SU-DHL-6 (cell line): ENCODE measurements at regions not wholly inside any gene's neighbourhood (a gene's known extent, or its start where the extent isn't known, plus 50 kb on each side); places are given as distances from the start of the nearest gene placed in this dataset.
A peak's percentile ranks its signal among the peaks of the same experiment; 100 is the strongest.

Experiments
- H2AFZ ChIP-seq: fragments of 200-600 bp; sonication (generic); 2 replicates; pipeline ENCODE4 v1.6.1; 2014; ENCODE audit warnings: low read depth, mild to moderate bottlenecking, moderate library complexity, mixed read lengths, antibody characterized with exemption, low read length; ENCODE audit not compliant: severe bottlenecking
- H3F3A ChIP-seq: fragments of 200-600 bp; shearing (Covaris generic); 2 replicates; pipeline ENCODE4 v1.6.0; 2016; ENCODE audit warnings: antibody characterized with exemption, mild to moderate bottlenecking; ENCODE audit not compliant: insufficient read depth
- H3K27ac ChIP-seq: fragments of 200-600 bp; sonication (generic); 2 replicates; pipeline ENCODE4 v1.5.1; 2016; ENCODE audit warnings: low read depth, mild to moderate bottlenecking, low read length, moderate library complexity, mixed read lengths
- H3K27me3 ChIP-seq: fragments of 200-600 bp; sonication (generic), shearing (Covaris generic); 2 replicates; pipeline ENCODE4 v1.6.0; 2014; ENCODE audit warnings: mild to moderate bottlenecking, low read length
- H3K36me3 ChIP-seq: fragments of 200-600 bp; sonication (generic); 2 replicates; pipeline ENCODE4 v1.6.1; 2014; ENCODE audit warnings: mild to moderate bottlenecking, low read length, mixed read lengths
- H3K4me2 ChIP-seq: fragments of 300-600, 200-600 bp; shearing (Covaris generic), sonication (generic); 2 replicates; pipeline ENCODE4 v1.6.0; 2014; ENCODE audit warnings: low read length, low read depth, mild to moderate bottlenecking; ENCODE audit not compliant: poor library complexity, severe bottlenecking
- H3K4me3 ChIP-seq: fragments of 200-600 bp; sonication (generic); 2 replicates; pipeline ENCODE4 v1.5.1; 2014; ENCODE audit warnings: antibody characterized with exemption, low read length, mild to moderate bottlenecking, mixed read lengths; ENCODE audit not compliant: insufficient read depth, poor library complexity, severe bottlenecking
- H3K79me2 ChIP-seq: fragments of 200-600 bp; sonication (generic); 2 replicates; pipeline ENCODE4 v1.6.1; 2014; ENCODE audit warnings: mild to moderate bottlenecking, low read length, moderate library complexity; ENCODE audit not compliant: insufficient read depth
- H3K9ac ChIP-seq: fragments of 200-600 bp; sonication (generic); 2 replicates; pipeline ENCODE4 v1.7.0; 2014; ENCODE audit warnings: mild to moderate bottlenecking, low read length
- H3K9me2 ChIP-seq: fragments of 200-600 bp; sonication (generic); replicated peaks from 2 replicates; pipeline ENCODE4 v1.6.1; 2014; ENCODE audit warnings: low read length; ENCODE audit not compliant: insufficient read depth
- H3K9me3 ChIP-seq: fragments of 200-600 bp; sonication (generic); 2 replicates; pipeline ENCODE4 v1.6.1; 2014; ENCODE audit warnings: low read length, mixed read lengths; ENCODE audit not compliant: insufficient read depth
- H4K20me1 ChIP-seq: fragments of 200-600 bp; sonication (generic); 2 replicates; pipeline ENCODE4 v1.6.1; 2014; ENCODE audit warnings: low read depth, mild to moderate bottlenecking, antibody characterized with exemption, low read length, moderate library complexity, mixed read lengths
- CTCF ChIP-seq: fragments of 200-600 bp; sonication (generic); IDR thresholded peaks from one replicate; pipeline ENCODE4 v1.5.1; 2017; ENCODE audit warnings: antibody characterized with exemption, mild to moderate bottlenecking, low read length, moderate library complexity; ENCODE audit not compliant: insufficient read depth, poor library complexity, severe bottlenecking
- EZH2phosphoT487 ChIP-seq: fragments of 200-600 bp; sonication (generic), shearing (Covaris generic); conservative IDR thresholded peaks from 2 replicates; pipeline ENCODE4 v1.6.1; 2018; ENCODE audit warnings: mild to moderate bottlenecking, antibody characterized with exemption, low read length, moderate library complexity, mixed read lengths

GRCh38 chr1:87495147-87495546, 166.5 kb downstream of the LMO4 start:
- no peaks in the 10 kb centered on the region for H3K9me2 ChIP-seq
- H2AFZ ChIP-seq, result no peak overlapping the region
- peaks cover 29% of the 10 kb centered on the region for H3F3A ChIP-seq
- no peak overlapping the region for H3K9ac ChIP-seq
- no peak for TF ChIP-seq CTCF
- H3K9me3 ChIP-seq, result no peaks in the 10 kb centered on the region
- peak overlapping the region; percentile 97; the same call in 1 of the 2 replicates for H3K27ac ChIP-seq
- H3K4me2 ChIP-seq, result no peak overlapping the region
- H3K36me3 ChIP-seq, result no peaks in the 10 kb centered on the region
- H4K20me1 ChIP-seq, result no peaks in the 10 kb centered on the region
- no peak overlapping the region for H3K4me3 ChIP-seq
- H3K27me3 ChIP-seq, result no peaks in the 10 kb centered on the region
- no peaks in the 10 kb centered on the region for H3K79me2 ChIP-seq

GRCh38 chr1:87495870-87496269, 167.2 kb downstream of the LMO4 start:
- Histone ChIP-seq H3K36me3 (no peaks in the 10 kb centered on the region), H3K79me2 (no peaks in the 10 kb centered on the region), H3K9me2 (no peaks in the 10 kb centered on the region), H3K9me3 (no peaks in the 10 kb centered on the region), H4K20me1 (no peaks in the 10 kb centered on the region), H3F3A (peaks cover 32% of the 10 kb centered on the region), H3K4me3 (no peak overlapping the region), H3K27ac (peak overlapping the region; percentile 97), H3K27me3 (no peaks in the 10 kb centered on the region), H3K9ac (0 out of 2 replicates have a peak overlapping the region, but pooled peaks have one; percentile 16), H3K4me2 (no peak overlapping the region), H2AFZ (peak overlapping the region; percentile 8)
- TF ChIP-seq CTCF (no peak), EZH2phosphoT487 (no peak)

DNA sequence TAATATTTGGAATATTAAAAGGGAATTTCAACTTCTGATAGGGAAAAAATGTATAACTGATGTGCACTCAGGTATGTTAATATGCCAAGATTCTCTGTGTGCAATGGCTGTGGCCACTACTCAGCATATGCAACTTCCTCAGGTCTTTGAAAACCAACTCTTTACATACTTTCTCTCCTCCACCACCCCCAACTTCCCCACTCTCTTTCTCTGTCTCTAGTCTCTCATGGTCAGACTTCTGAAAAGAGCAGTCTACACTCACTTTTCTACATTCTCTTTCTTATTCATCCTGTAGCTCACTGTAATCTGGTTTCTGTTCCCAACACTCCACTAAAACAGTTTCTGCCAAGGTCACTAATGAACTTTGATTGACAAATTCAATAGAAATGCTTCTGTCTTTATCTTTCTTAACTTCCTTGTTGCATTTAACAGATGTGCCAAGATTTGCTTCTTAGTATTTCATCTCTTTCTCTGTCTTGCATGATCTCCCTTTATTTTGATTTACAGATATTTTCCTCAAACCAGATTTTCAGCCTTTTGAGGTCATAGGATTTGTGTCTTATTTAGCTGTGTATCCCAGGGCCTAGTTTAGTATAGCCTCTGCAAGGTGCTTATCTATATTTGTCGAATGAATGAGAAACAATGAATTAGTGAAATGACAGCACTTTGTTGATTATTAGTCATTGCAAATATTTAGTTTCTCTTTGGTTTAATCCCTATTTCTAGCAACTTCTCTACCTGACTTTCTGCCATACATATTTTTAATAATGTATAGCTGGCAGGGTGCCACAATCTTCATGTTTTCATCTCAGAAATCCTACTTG, 168.9 kb downstream of the LMO4 start:
- H2AFZ ChIP-seq, result peak overlapping the region; percentile 24
- peaks cover 44% of the 10 kb centered on the region for H3F3A ChIP-seq

More for the DNA sequence above, 168.9 kb downstream of the LMO4 start:
- no peak for TF ChIP-seq CTCF
- TF ChIP-seq EZH2phosphoT487, result no peak
- Histone ChIP-seq H4K20me1 (no peaks in the 10 kb centered on the region), H3K9ac (peak overlapping the region; percentile 55), H3K4me2 (peak overlapping the region; percentile 80), H3K9me3 (peaks cover under 1% of the 10 kb centered on the region; the same call in 1 of the 2 replicates), H3K27me3 (no peaks in the 10 kb centered on the region), H3K27ac (peak overlapping the region; percentile 97), H3K36me3 (no peaks in the 10 kb centered on the region), H3K79me2 (no peaks in the 10 kb centered on the region), H3K9me2 (no peaks in the 10 kb centered on the region), H3K4me3 (peak overlapping the region; percentile 16)
